GM23338 (cell line): ENCODE measurements at regions not wholly inside any gene's neighbourhood (a gene's known extent, or its start where the extent isn't known, plus 50 kb on each side); places are given as distances from the start of the nearest gene placed in this dataset.

Experiments
- ATAC-seq: fragments of 200-7000 bp; cut with Tn5 transposase; 3 replicates; pipeline ENCODE4 v1.9.1; 2020
- DNase-seq: peaks from one replicate; pipeline ENCODE4 v3.0.0-alpha.2; 2015; ENCODE audit warnings: low spot score
- H2AFZ ChIP-seq: fragments of 200-600 bp; sonication (generic); 2 replicates; pipeline ENCODE4 v1.8.0; 2016; ENCODE audit warnings: antibody characterized with exemption, mild to moderate bottlenecking, moderate library complexity
- H3F3A ChIP-seq: fragments of 200-600 bp; sonication (generic); replicated peaks from 2 replicates; pipeline ENCODE4 v1.8.0; 2017; ENCODE audit warnings: antibody characterized with exemption, mixed run types, low read depth
- H3K27ac ChIP-seq: fragments of 200-600 bp; sonication (generic); 2 replicates; pipeline ENCODE4 v1.6.1; 2016; ENCODE audit warnings: low read depth
- H3K27me3 ChIP-seq: fragments of 200-600 bp; sonication (generic); 2 replicates; pipeline ENCODE4 v1.8.0; 2016; ENCODE audit warnings: mild to moderate bottlenecking, mixed run types, moderate library complexity; ENCODE audit not compliant: insufficient read depth
- H3K36me3 ChIP-seq: fragments of 200-600 bp; sonication (generic); 2 replicates; pipeline ENCODE4 v1.8.0; 2016; ENCODE audit warnings: mild to moderate bottlenecking; ENCODE audit not compliant: insufficient read depth
- H3K4me1 ChIP-seq: fragments of 200-600 bp; sonication (generic); 2 replicates; pipeline ENCODE4 v1.8.0; 2016; ENCODE audit warnings: mild to moderate bottlenecking, moderate library complexity; ENCODE audit not compliant: insufficient read depth
- H3K4me2 ChIP-seq: fragments of 200-600 bp; sonication (generic); 2 replicates; pipeline ENCODE4 v1.7.1; 2017; ENCODE audit warnings: mixed run types
- H3K4me3 ChIP-seq: fragments of 200-600 bp; sonication (generic); 2 replicates; pipeline ENCODE4 v1.6.1; 2016; ENCODE audit warnings: mixed run types
- H3K79me2 ChIP-seq: fragments of 200-600 bp; sonication (generic); replicated peaks from 2 replicates; pipeline ENCODE4 v1.8.0; 2017; ENCODE audit warnings: mild to moderate bottlenecking; ENCODE audit not compliant: insufficient read depth
- H3K9me2 ChIP-seq: fragments of 200-600 bp; sonication (generic); 2 replicates; pipeline ENCODE4 v1.8.0; 2017; ENCODE audit not compliant: insufficient read depth
- H4K20me1 ChIP-seq: fragments of 200-600 bp; sonication (generic); replicated peaks from 2 replicates; pipeline ENCODE4 v1.8.0; 2017; ENCODE audit warnings: mild to moderate bottlenecking; ENCODE audit not compliant: insufficient read depth
- H3K27ac Mint-ChIP-seq: 2 replicates; pipeline ENCODE4 v1.8.0; 2020; ENCODE audit warnings: inconsistent platforms, mild to moderate bottlenecking, moderate library complexity, mixed read lengths
- H3K27me3 Mint-ChIP-seq: 3 replicates; pipeline ENCODE4 v1.8.0; 2022; ENCODE audit warnings: low read depth, mild to moderate bottlenecking, moderate library complexity, mixed read lengths, inconsistent platforms; ENCODE audit not compliant: insufficient read depth, poor library complexity
- H3K36me3 Mint-ChIP-seq: 3 replicates; pipeline ENCODE4 v1.8.0; 2021; ENCODE audit warnings: low read depth, mild to moderate bottlenecking, inconsistent platforms, moderate library complexity, mixed read lengths
- H3K4me1 Mint-ChIP-seq: 3 replicates; pipeline ENCODE4 v1.8.0; 2020; ENCODE audit warnings: mild to moderate bottlenecking, inconsistent platforms, mixed read lengths
- H3K4me3 Mint-ChIP-seq: 3 replicates; pipeline ENCODE4 v1.8.0; 2021; ENCODE audit warnings: moderate library complexity, mild to moderate bottlenecking, inconsistent platforms, mixed read lengths
- H3K9me3 Mint-ChIP-seq: 3 replicates; pipeline ENCODE4 v1.8.0; 2020; ENCODE audit warnings: moderate library complexity, mild to moderate bottlenecking, inconsistent platforms, mixed read lengths
- CREB1 ChIP-seq: fragments of 250-450 bp; sonication (Bioruptor Pico); IDR thresholded peaks from 2 replicates; pipeline ENCODE4 v1.5.0; 2020; ENCODE audit warnings: low read depth, mild to moderate bottlenecking, moderate library complexity
- CTCF ChIP-seq, 2 experiments: fragments of 200-600 bp in 1 of 2; sonication (generic) in 1 of 2; conservative IDR thresholded peaks; 2 replicates each; pipeline versions ENCODE4 v1.5.1 to v1.6.1; 2016 to 2017; ENCODE audit warnings: antibody characterized with exemption in 2 of 2, low read depth in 2 of 2, mild to moderate bottlenecking in 2 of 2, moderate library complexity in 1 of 2
- ETS1 ChIP-seq: IDR thresholded peaks from 2 replicates; pipeline ENCODE4 v1.6.1; 2016; ENCODE audit warnings: antibody characterized with exemption
- EZH2phosphoT487 ChIP-seq: fragments of 200-600 bp; sonication (generic); IDR thresholded peaks from one replicate; pipeline ENCODE4 v1.8.1; 2018; ENCODE audit warnings: antibody characterized with exemption; ENCODE audit not compliant: unreplicated experiment
- JUNB ChIP-seq: IDR thresholded peaks from one replicate; pipeline ENCODE4 v1.6.1; 2016; ENCODE audit warnings: antibody characterized with exemption; ENCODE audit not compliant: unreplicated experiment
- NANOG ChIP-seq: IDR thresholded peaks from 2 replicates; pipeline ENCODE4 v1.6.1; 2016; ENCODE audit warnings: antibody characterized with exemption, borderline replicate concordance
- POLR2AphosphoS5 ChIP-seq: IDR thresholded peaks from 2 replicates; pipeline ENCODE4 v1.6.1; 2016; ENCODE audit warnings: antibody characterized with exemption, low read depth
- REST ChIP-seq: IDR thresholded peaks from one replicate; pipeline ENCODE4 v1.6.1; 2018; ENCODE audit warnings: antibody characterized with exemption; ENCODE audit not compliant: unreplicated experiment
- STAT1 ChIP-seq: IDR thresholded peaks from one replicate; pipeline ENCODE4 v1.6.1; 2016; ENCODE audit warnings: antibody characterized with exemption; ENCODE audit not compliant: unreplicated experiment
- ZNF114 ChIP-seq: fragments of 250-450 bp; sonication (Bioruptor Pico); IDR thresholded peaks from 2 replicates; pipeline ENCODE4 v1.5.0; 2020; ENCODE audit warnings: mild to moderate bottlenecking, moderate library complexity
- ZNF331 ChIP-seq: fragments of 250-450 bp; sonication (Bioruptor Pico); IDR thresholded peaks from 2 replicates; pipeline ENCODE4 v1.5.0; 2020; ENCODE audit warnings: low read depth, mild to moderate bottlenecking, moderate library complexity

- no peaks in the 10 kb centered on the region for H3K79me2 ChIP-seq
- Mint-ChIP-seq H3K4me3 (no peak overlapping the region), H3K36me3 (no peaks in the 10 kb centered on the region), H3K9me3 (peaks cover 2% of the 10 kb centered on the region; the same call in 1 of the 3 replicates), H3K27ac (no peak overlapping the region), H3K27me3 (no peaks in the 10 kb centered on the region), H3K4me1 (no peaks in the 10 kb centered on the region)
- no peaks in the 10 kb centered on the region for H3K4me1 ChIP-seq
- no peak for TF ChIP-seq REST
- TF ChIP-seq CTCF (conservative IDR thresholded peaks at IDR 0.05; ENCODE audit: low read depth in 2 of 2) = no peak
- TF ChIP-seq POLR2AphosphoS5 = no peak
- TF ChIP-seq JUNB = no peak
- no peak for TF ChIP-seq ZNF114 (CRISPR knock-in tag)
- TF ChIP-seq STAT1 = no peak
- H3K4me3 ChIP-seq = no peak overlapping the region
- H3F3A ChIP-seq = no peaks in the 10 kb centered on the region
- H4K20me1 ChIP-seq = no peaks in the 10 kb centered on the region
- H3K27ac ChIP-seq = no peak overlapping the region
- DNase-seq (no peak), ATAC-seq (no peak)
- H3K27me3 ChIP-seq = no peaks in the 10 kb centered on the region
- H3K9me2 ChIP-seq = no peaks in the 10 kb centered on the region; the same call in 1 of the 2 replicates
- 0 out of 2 replicates have a peak overlapping the region, but pooled peaks have one; percentile 21 for H2AFZ ChIP-seq
- H3K36me3 ChIP-seq = no peaks in the 10 kb centered on the region
- H3K4me2 ChIP-seq = no peak overlapping the region
These were observed 727.1 kb upstream of the NECTIN3 start for GRCh38 chr3:110344487-110344886.

- Histone ChIP-seq H3K36me3 (no peaks in the 10 kb centered on the region), H3K9me2 (no peaks in the 10 kb centered on the region; the same call in 1 of the 2 replicates), H3K4me2 (no peak overlapping the region), H2AFZ (0 out of 2 replicates have a peak overlapping the region, but pooled peaks have one; percentile 21), H3K4me3 (no peak overlapping the region), H3F3A (no peaks in the 10 kb centered on the region), H3K79me2 (no peaks in the 10 kb centered on the region), H3K27me3 (no peaks in the 10 kb centered on the region), H3K4me1 (no peaks in the 10 kb centered on the region), H4K20me1 (no peaks in the 10 kb centered on the region), H3K27ac (no peak overlapping the region)
- ATAC-seq (no peak), DNase-seq (no peak)
- H3K27me3 Mint-ChIP-seq = no peaks in the 10 kb centered on the region
- H3K27ac Mint-ChIP-seq = no peak overlapping the region
- no peaks in the 10 kb centered on the region for H3K4me1 Mint-ChIP-seq
- H3K4me3 Mint-ChIP-seq = no peak overlapping the region
- no peaks in the 10 kb centered on the region for H3K36me3 Mint-ChIP-seq
- H3K9me3 Mint-ChIP-seq = peaks cover 2% of the 10 kb centered on the region; the same call in 1 of the 3 replicates
- TF ChIP-seq ETS1 (no peak), CREB1 (no peak), STAT1 (no peak), JUNB (no peak), NANOG (no peak), CTCF (conservative IDR thresholded peaks at IDR 0.05; ENCODE audit: low read depth in 2 of 2) (no peak), ZNF331 (CRISPR knock-in tag) (no peak), EZH2phosphoT487 (no peak), POLR2AphosphoS5 (no peak)
These were observed 726.5 kb upstream of the NECTIN3 start for GRCh38 chr3:110344897-110345767.
